ENCODE measurements at regions not wholly inside any gene's neighbourhood (a gene's known extent, or its start where the extent isn't known, plus 50 kb on each side); places are given as distances from the start of the nearest gene placed in this dataset.
"Not testable (repeated sequence)": the region's sequence is repeated elsewhere in the genome, so short reads cannot be mapped to it uniquely, and the experiment has no call there.

GRCh38 chr14:37778135-37778943 lies 182.9 kb downstream of the TTC6 start:
- Histone ChIP-seq H3K27me3 (ENCODE audit: control insufficient read depth, insufficient read depth, low read length) (no peaks in the 10 kb centered on the region), H3K36me3 (ENCODE audit: control insufficient read depth, insufficient read depth, low read length) (no peaks in the 10 kb centered on the region), H3K9ac (ENCODE audit: low read length) (no peak overlapping the region), H3K27ac (ENCODE audit: low read depth, low read length) (no peak overlapping the region), H3K4me1 (ENCODE audit: control insufficient read depth, insufficient read depth, low read length) (no peaks in the 10 kb centered on the region), H3K4me3 (ENCODE audit: low read length) (no peak overlapping the region)

GRCh38 chr14:37779480-37779879 lies 184.1 kb downstream of the TTC6 start:
- H3K36me3 ChIP-seq (ENCODE audit: control insufficient read depth, insufficient read depth, low read length), result no peaks in the 10 kb centered on the region
- H3K4me1 ChIP-seq (ENCODE audit: control insufficient read depth, insufficient read depth, low read length), result no peaks in the 10 kb centered on the region
- no peaks in the 10 kb centered on the region for H3K27me3 ChIP-seq (ENCODE audit: control insufficient read depth, insufficient read depth, low read length)
- H3K27ac ChIP-seq (ENCODE audit: low read depth, low read length), result no peak overlapping the region
- no peak overlapping the region for H3K9ac ChIP-seq (ENCODE audit: low read length)
- no peak overlapping the region for H3K4me3 ChIP-seq (ENCODE audit: low read length)

DNA sequence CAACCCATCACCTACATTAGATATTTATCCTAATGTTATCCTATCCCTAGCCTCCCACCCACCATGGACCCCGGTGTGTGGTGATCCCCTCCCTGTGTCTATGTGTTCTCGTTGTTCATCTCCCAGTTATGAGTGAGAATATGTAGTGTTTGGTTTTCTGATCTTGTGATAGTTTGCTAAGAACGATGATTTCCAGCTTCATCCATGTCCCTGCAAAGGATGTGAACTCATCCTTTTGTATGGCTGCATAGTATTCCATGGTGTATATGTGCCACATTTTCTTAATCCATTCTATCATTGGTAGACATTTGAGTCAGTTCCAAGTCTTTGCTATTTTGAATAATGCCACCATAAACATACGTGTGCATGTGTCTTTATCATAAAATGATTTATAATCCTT lies 185.3 kb downstream of the TTC6 start:
- not testable (repeated sequence) for H3K4me1 ChIP-seq (ENCODE audit: control insufficient read depth, insufficient read depth, low read length); H3K27me3 ChIP-seq (ENCODE audit: control insufficient read depth, insufficient read depth, low read length); H3K9ac ChIP-seq (ENCODE audit: low read length); H3K27ac ChIP-seq (ENCODE audit: low read depth, low read length); H3K4me3 ChIP-seq (ENCODE audit: low read length); H3K36me3 ChIP-seq (ENCODE audit: control insufficient read depth, insufficient read depth, low read length)

DNA sequence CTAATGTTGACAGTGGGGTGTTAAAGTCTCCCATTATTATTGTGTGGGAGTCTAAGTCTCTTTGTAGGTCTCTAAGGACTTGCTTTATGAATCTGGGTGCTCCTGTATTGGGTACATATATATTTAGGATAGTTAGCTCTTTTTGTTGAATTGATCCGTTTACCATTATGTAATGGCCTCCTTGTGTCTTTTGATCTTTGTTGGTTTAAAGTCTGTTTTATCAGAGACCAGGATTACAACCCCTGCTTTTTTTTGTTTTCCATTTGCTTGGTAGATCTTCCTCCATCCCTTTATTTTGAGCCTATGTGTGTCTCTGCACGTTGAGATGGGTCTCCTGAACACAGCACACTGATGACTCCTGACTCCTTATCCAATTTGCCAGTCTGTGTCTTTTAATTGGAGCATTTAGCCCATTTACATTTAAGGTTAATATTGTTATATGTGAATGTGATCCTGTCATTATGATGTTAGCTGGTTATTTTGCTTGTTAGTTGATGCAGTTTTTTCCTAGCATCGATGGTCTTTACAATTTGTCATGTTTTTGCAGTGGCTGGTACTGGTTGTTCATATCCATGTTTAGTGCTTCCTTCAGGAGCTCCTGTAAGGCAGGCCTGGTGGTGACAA lies 188.9 kb downstream of the TTC6 start:
- not testable (repeated sequence) for H3K4me1 ChIP-seq (ENCODE audit: control insufficient read depth, insufficient read depth, low read length); H3K36me3 ChIP-seq (ENCODE audit: control insufficient read depth, insufficient read depth, low read length); H3K9ac ChIP-seq (ENCODE audit: low read length); H3K4me3 ChIP-seq (ENCODE audit: low read length); H3K27me3 ChIP-seq (ENCODE audit: control insufficient read depth, insufficient read depth, low read length); H3K27ac ChIP-seq (ENCODE audit: low read depth, low read length)

DNA sequence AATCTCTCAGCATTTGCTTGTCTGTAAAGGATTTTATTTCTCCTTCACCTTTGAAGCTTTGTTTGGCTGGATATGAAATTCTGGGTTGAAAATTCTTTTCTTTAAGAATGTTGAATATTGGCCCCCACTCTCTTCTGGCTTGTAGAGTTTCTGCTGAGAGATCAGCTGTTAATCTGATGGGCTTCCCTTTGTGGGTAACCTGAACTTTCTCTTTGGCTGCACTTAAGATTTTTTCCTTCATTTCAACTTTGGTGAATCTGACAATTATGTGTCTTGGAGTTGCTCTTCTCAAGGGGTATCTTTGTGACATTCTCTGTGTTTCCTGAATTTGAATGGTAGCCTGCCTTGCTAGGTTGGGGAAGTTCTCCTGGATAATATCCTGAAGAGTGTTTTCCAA lies 189.4 kb downstream of the TTC6 start:
- H3K36me3 ChIP-seq (ENCODE audit: control insufficient read depth, insufficient read depth, low read length); H3K27ac ChIP-seq (ENCODE audit: low read depth, low read length); H3K4me1 ChIP-seq (ENCODE audit: control insufficient read depth, insufficient read depth, low read length); H3K4me3 ChIP-seq (ENCODE audit: low read length); H3K27me3 ChIP-seq (ENCODE audit: control insufficient read depth, insufficient read depth, low read length); H3K9ac ChIP-seq (ENCODE audit: low read length): not testable (repeated sequence)

DNA sequence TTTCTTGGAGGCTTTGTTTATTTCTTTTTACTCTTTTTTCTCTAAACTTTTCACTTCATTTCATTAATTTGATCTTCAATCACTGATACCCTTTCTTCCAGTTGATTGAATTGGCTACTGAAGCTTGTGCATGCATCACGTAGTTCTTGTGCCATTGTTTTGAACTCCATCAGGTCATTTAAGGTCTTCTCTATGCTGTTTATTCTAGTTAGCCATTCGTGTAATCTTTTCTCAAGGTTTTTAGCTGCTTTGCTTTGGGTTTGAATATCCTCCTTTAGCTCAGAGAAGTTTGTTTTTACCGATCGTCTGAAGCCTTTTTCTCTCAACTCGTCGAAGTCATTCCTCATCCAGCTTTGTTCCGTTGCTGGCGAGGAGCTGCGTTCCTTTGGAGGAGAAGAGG lies 189.9 kb downstream of the TTC6 start:
- not testable (repeated sequence) for H3K36me3 ChIP-seq (ENCODE audit: control insufficient read depth, insufficient read depth, low read length); H3K9ac ChIP-seq (ENCODE audit: low read length)

GRCh38 chr14:37786114-37786625 lies 190.7 kb downstream of the TTC6 start:
- H3K27me3 ChIP-seq (ENCODE audit: control insufficient read depth, insufficient read depth, low read length), result not testable (repeated sequence)

More for the DNA sequence above, 189.9 kb downstream of the TTC6 start:
- H3K4me3 ChIP-seq (ENCODE audit: low read length); H3K27me3 ChIP-seq (ENCODE audit: control insufficient read depth, insufficient read depth, low read length); H3K27ac ChIP-seq (ENCODE audit: low read depth, low read length); H3K4me1 ChIP-seq (ENCODE audit: control insufficient read depth, insufficient read depth, low read length): not testable (repeated sequence)

DNA sequence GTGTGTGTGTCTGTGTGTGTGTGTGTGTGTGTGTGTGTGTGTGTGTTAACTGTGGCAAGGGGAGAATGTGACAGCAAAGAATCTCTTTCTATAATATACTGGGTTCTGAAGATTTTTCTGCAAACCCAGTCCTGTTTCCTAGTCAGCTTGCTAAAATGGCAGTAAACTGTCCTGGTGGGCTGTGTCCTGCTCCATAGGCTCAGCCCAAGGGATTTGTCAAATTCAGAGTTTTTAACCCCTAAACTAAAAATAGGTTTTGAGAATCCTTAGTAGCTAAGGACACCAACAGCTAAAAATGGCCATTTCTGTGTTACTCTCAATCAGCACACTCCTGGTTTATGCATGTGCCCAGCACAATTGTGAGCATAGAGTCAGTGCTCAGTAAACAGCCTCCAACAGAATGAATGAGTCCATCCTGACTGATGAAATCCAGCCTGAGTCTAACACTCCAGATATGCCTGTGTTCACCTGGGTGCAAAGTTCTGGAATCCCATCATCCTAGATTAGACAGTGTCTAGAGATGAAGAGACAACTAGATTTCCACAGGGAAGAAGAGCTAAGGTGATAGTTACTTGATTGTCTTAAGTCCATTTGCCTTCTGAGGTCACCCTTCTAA lies 192.6 kb downstream of the TTC6 start:
- H3K27me3 ChIP-seq (ENCODE audit: control insufficient read depth, insufficient read depth, low read length), result no peaks in the 10 kb centered on the region
- no peak overlapping the region for H3K27ac ChIP-seq (ENCODE audit: low read depth, low read length)
- no peaks in the 10 kb centered on the region for H3K4me1 ChIP-seq (ENCODE audit: control insufficient read depth, insufficient read depth, low read length)
- H3K4me3 ChIP-seq (ENCODE audit: low read length), result no peak overlapping the region
- H3K9ac ChIP-seq (ENCODE audit: low read length), result no peak overlapping the region
- no peaks in the 10 kb centered on the region for H3K36me3 ChIP-seq (ENCODE audit: control insufficient read depth, insufficient read depth, low read length)

More at GRCh38 chr14:37786114-37786625, 190.7 kb downstream of the TTC6 start:
- H3K9ac ChIP-seq (ENCODE audit: low read length); H3K27ac ChIP-seq (ENCODE audit: low read depth, low read length); H3K36me3 ChIP-seq (ENCODE audit: control insufficient read depth, insufficient read depth, low read length); H3K4me3 ChIP-seq (ENCODE audit: low read length); H3K4me1 ChIP-seq (ENCODE audit: control insufficient read depth, insufficient read depth, low read length): not testable (repeated sequence)

DNA sequence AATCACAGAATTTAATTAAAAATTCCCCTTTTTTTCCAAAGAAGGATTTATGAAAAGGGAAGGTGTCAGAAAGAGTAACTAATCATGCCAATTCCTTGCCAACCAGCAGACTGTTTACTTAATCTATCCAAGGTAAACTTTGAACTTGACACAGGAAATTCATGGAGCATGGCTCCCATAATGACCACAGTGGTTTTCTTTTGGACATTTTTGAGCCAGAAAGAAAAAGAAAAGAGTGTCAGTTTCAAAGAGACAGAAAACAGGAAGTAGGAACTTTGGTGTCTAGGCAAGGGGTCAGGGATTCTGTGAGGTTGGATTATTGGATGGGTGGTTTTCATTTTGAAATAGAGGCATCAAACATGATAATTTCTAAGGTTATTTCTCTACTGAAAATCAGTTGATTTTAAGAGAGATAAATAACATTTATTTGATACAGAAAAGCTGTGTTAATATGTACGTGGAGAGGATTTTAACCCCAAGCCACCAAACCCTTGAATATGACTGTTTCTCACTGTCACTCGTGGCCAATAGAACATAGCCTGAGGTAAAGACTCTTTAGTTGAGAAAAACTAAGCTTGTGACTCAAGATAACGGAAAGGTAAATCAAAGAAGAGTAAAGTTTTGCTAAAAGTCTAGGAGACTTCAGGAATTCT lies 196.1 kb downstream of the TTC6 start:
- Histone ChIP-seq H3K36me3 (ENCODE audit: control insufficient read depth, insufficient read depth, low read length) (no peaks in the 10 kb centered on the region), H3K9ac (ENCODE audit: low read length) (no peak overlapping the region), H3K4me1 (ENCODE audit: control insufficient read depth, insufficient read depth, low read length) (no peaks in the 10 kb centered on the region), H3K27me3 (ENCODE audit: control insufficient read depth, insufficient read depth, low read length) (no peaks in the 10 kb centered on the region), H3K4me3 (ENCODE audit: low read length) (no peak overlapping the region), H3K27ac (ENCODE audit: low read depth, low read length) (no peak overlapping the region)

DNA sequence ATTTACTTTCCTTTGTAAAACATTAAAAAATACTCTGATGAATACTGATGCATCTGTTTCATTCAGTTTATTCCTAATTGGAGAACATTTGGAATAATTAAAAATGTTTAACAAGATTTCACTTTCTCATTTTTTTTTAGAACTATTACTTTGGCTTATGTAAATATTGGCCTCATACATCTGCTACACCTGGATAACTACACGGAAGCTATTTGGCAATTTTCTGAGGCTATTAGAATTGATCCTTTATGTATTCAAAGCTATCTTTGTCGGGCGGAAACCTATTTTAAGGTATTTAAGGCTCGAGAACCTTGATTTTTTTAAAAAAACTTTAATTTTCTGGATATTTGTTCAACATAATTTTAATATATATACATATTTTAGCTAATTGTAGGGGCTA lies 196.7 kb downstream of the TTC6 start:
- H3K4me3 ChIP-seq (ENCODE audit: low read length), result no peak overlapping the region
- no peaks in the 10 kb centered on the region for H3K36me3 ChIP-seq (ENCODE audit: control insufficient read depth, insufficient read depth, low read length)
- no peaks in the 10 kb centered on the region for H3K4me1 ChIP-seq (ENCODE audit: control insufficient read depth, insufficient read depth, low read length)
- no peak overlapping the region for H3K9ac ChIP-seq (ENCODE audit: low read length)
- no peaks in the 10 kb centered on the region for H3K27me3 ChIP-seq (ENCODE audit: control insufficient read depth, insufficient read depth, low read length)
- H3K27ac ChIP-seq (ENCODE audit: low read depth, low read length), result no peak overlapping the region

GRCh38 chr14:37796703-37797416 lies 201.4 kb downstream of the TTC6 start:
- H3K27me3 ChIP-seq (ENCODE audit: control insufficient read depth, insufficient read depth, low read length), result no peaks in the 10 kb centered on the region
- H3K27ac ChIP-seq (ENCODE audit: low read depth, low read length), result no peak overlapping the region
- H3K9ac ChIP-seq (ENCODE audit: low read length), result no peak overlapping the region
- no peak overlapping the region for H3K4me3 ChIP-seq (ENCODE audit: low read length)
- no peaks in the 10 kb centered on the region for H3K36me3 ChIP-seq (ENCODE audit: control insufficient read depth, insufficient read depth, low read length)
- H3K4me1 ChIP-seq (ENCODE audit: control insufficient read depth, insufficient read depth, low read length), result no peaks in the 10 kb centered on the region

DNA sequence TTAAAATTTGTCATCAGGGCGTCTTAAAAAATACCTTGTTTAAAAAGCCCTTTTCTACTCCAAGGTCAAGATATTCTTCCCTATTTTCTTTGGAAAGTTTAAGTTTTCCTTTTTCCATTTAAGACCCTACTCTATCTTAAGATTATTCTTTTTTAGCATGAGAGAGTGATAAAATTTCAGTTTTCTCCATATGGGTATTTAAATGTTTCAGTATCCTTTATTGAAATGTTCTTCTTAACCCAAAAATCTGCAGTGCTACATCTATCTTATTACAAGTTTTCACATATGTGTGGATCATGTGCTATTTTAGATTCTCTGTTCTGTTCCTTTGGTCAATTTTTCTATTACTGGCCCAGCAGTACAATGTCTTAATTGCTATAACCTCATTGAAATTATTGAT lies 202.2 kb downstream of the TTC6 start:
- no peaks in the 10 kb centered on the region for H3K4me1 ChIP-seq (ENCODE audit: control insufficient read depth, insufficient read depth, low read length)
- no peaks in the 10 kb centered on the region for H3K27me3 ChIP-seq (ENCODE audit: control insufficient read depth, insufficient read depth, low read length)
- no peak overlapping the region for H3K9ac ChIP-seq (ENCODE audit: low read length)
- no peaks in the 10 kb centered on the region for H3K36me3 ChIP-seq (ENCODE audit: control insufficient read depth, insufficient read depth, low read length)
- no peak overlapping the region for H3K4me3 ChIP-seq (ENCODE audit: low read length)
- no peak overlapping the region for H3K27ac ChIP-seq (ENCODE audit: low read depth, low read length)

Measured in rectal smooth muscle tissue (tissue), 1 donor.